ENCODE measurements at regions not wholly inside any gene's neighbourhood (a gene's known extent, or its start where the extent isn't known, plus 50 kb on each side); places are given as distances from the start of the nearest gene placed in this dataset.

DNA sequence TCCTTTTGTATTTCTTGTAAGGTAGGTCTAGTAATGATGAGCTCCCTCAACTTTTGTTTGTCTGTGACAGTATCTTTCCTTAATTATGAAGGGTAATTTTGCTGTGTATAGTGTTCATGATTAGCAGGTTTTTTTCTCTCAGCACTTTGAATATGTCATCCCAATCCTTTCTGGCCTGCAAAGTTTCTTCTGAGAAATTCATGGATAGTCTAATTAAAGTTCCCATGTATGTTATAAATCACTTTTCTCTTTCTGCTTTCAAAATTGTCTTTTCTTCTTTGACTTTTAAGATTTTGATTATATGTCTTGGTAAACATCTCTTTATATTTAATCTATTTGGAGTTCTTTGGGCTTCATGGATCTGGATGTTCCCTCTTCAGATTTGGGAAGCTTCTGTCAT lies 54.3 kb upstream of the ZKSCAN2 start:
- DNase-seq (ENCODE audit: low read depth): no peak
- no peak overlapping the region for H3K4me3 ChIP-seq (ENCODE audit: low read depth, low read length)
- TF ChIP-seq, protein P1, sequence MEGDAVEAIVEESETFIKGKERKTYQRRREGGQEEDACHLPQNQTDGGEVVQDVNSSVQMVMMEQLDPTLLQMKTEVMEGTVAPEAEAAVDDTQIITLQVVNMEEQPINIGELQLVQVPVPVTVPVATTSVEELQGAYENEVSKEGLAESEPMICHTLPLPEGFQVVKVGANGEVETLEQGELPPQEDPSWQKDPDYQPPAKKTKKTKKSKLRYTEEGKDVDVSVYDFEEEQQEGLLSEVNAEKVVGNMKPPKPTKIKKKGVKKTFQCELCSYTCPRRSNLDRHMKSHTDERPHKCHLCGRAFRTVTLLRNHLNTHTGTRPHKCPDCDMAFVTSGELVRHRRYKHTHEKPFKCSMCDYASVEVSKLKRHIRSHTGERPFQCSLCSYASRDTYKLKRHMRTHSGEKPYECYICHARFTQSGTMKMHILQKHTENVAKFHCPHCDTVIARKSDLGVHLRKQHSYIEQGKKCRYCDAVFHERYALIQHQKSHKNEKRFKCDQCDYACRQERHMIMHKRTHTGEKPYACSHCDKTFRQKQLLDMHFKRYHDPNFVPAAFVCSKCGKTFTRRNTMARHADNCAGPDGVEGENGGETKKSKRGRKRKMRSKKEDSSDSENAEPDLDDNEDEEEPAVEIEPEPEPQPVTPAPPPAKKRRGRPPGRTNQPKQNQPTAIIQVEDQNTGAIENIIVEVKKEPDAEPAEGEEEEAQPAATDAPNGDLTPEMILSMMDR (conservative IDR thresholded peaks at IDR 0.05; ENCODE audit: low read depth, low read length): no peak

DNA sequence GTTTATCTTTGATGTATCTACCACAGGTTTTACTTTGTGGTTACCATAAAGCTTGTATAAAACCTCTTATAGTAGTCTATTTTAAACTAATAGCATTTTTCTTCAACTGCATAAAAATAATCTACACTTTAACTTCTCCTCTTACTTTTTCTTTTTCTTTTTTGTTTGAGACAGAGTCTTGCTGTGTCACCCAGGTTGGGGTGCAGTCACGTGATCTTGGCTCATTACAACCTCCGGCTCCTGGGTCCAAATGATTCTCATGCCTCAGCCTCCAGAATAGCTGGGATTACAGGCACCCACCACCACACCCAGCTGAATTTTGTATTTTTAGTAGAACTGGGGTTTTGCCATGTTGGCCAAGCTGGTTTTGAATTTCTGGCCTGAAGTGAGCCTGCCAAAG lies 53.4 kb upstream of the ZKSCAN2 start:
- TF ChIP-seq, protein P1 (conservative IDR thresholded peaks at IDR 0.05; ENCODE audit: low read depth, low read length): no peak
- no peak overlapping the region for H3K4me3 ChIP-seq (ENCODE audit: low read depth, low read length)
- no peak for DNase-seq (ENCODE audit: low read depth)

Data from choroid plexus epithelial cell (primary cell).